Activated T-helper 17 cell treated with anti-CD3 and anti-CD28 coated beads, Interleukin-2, amount 50 U/mL, for 72 hours (primary cell): ENCODE measurements at regions not wholly inside any gene's neighbourhood (a gene's known extent, or its start where the extent isn't known, plus 50 kb on each side); places are given as distances from the start of the nearest gene placed in this dataset.
"Not testable (repeated sequence)": the region's sequence is repeated elsewhere in the genome, so short reads cannot be mapped to it uniquely, and the experiment has no call there.

Source experiments
- ATAC-seq: fragments of 150-1000 bp; cut with Tn5 transposase; replicated peaks from 2 replicates; pipeline ENCODE4 v1.10.0; 2021; ENCODE audit warnings: mild to moderate bottlenecking, moderate library complexity
- H3K27ac Mint-ChIP-seq: one replicate; pipeline ENCODE4 v1.8.0; 2022; ENCODE audit warnings: mixed read lengths
- H3K27me3 Mint-ChIP-seq: one replicate; pipeline ENCODE4 v1.8.0; 2022; ENCODE audit warnings: mixed read lengths
- H3K36me3 Mint-ChIP-seq: one replicate; pipeline ENCODE4 v1.8.0; 2022; ENCODE audit warnings: low read depth, mild to moderate bottlenecking, mixed read lengths
- H3K4me1 Mint-ChIP-seq: one replicate; pipeline ENCODE4 v1.8.0; 2022; ENCODE audit warnings: mixed read lengths
- H3K4me3 Mint-ChIP-seq: one replicate; pipeline ENCODE4 v1.8.0; 2022; ENCODE audit warnings: mild to moderate bottlenecking, mixed read lengths
- H3K9me3 Mint-ChIP-seq: one replicate; pipeline ENCODE4 v1.8.0; 2022; ENCODE audit warnings: mixed read lengths

DNA sequence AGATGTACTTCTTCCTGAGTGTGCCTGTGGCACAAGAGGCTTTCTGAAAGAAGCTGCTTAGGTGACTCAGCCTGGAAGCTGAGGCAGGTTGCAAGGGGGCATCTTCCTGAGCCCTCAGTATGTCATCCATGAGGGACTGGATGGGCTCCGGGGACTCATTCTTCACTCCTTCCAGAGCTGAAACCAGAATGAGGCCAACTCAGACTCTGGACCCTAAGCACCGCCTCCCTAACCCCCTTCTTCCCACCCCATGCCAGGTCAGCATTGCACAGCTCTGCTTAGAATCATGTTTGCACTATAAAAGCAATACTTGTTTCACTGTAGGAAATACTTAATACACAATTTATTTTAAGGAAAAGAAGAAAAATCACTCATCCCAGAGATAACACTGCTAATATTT is 138.3 kb downstream of the KLRB1 start:
- H3K36me3 Mint-ChIP-seq, H3K27ac Mint-ChIP-seq, ATAC-seq, H3K4me3 Mint-ChIP-seq, H3K27me3 Mint-ChIP-seq, H3K9me3 Mint-ChIP-seq: not testable (repeated sequence)
- H3K4me1 Mint-ChIP-seq: peaks cover 10% of the 10 kb centered on the region

DNA sequence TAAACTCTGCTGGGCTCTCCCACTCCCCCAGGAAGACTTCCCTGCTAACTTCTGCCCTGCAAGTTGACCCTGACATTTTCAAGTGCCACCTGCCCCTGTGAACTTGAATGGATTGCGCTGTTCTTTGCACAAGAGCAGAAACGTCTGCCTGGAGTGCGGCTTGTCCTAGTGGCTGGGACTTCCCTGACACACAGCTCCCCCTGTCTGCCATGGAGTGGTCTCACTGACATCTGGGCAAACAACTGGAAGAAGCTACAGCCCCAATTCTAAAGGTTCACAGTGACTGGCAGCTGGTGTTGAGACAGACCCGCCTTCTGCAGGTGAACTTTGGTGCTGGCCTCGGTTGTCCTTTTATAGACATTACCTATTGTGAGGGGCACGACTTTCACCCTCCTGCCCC is 138.7 kb downstream of the KLRB1 start:
- H3K27ac Mint-ChIP-seq, H3K36me3 Mint-ChIP-seq, ATAC-seq, H3K27me3 Mint-ChIP-seq, H3K9me3 Mint-ChIP-seq, H3K4me3 Mint-ChIP-seq: not testable (repeated sequence)
- H3K4me1 Mint-ChIP-seq: peaks cover 10% of the 10 kb centered on the region

DNA sequence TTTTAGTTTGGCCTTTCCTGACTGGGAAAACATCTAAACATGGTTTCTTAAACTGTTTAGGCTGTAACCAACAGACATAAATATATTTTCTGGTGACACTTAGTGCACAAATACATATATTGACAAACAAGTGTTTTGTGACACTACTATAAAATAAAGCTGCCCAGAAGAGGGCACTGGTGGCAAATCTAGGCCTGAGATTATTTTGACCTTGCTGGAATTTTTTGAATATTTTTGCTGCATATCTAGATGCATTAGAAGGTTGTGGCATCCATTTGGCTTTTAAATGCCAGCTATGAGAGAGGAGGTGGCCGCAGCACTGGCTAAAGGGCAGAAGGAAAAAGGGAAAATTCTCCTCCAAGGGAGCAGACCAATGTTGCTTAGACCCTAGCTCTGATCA is 139.6 kb downstream of the KLRB1 start:
- not testable (repeated sequence) for H3K27ac Mint-ChIP-seq, H3K4me3 Mint-ChIP-seq

DNA sequence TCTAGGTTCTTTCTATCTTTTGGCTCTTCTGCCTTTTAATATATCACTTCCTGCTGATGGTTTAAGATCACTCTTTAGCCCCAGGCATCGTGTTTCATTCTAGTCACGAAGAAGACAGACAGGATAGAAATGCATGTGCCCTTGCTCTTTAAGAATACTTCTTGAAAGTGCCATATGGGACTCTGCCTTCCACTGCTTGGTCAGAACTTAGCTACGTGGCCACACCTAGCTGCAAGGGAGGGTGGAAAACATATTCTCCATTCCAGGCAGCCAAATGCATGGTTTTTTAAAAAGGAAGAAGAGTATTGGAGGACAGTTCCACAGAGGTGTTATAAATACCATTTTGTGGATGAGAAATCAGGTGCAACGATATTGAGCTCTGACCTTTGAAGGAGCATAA is 143.3 kb downstream of the KLRB1 start:
- no peaks in the 10 kb centered on the region for H3K4me1 Mint-ChIP-seq
- no peak for ATAC-seq
- H3K9me3 Mint-ChIP-seq: no peaks in the 10 kb centered on the region
- H3K4me3 Mint-ChIP-seq: no peak overlapping the region
- no peaks in the 10 kb centered on the region for H3K36me3 Mint-ChIP-seq
- H3K27ac Mint-ChIP-seq: no peak overlapping the region
- H3K27me3 Mint-ChIP-seq: no peaks in the 10 kb centered on the region

More for the DNA sequence above, 139.6 kb downstream of the KLRB1 start:
- H3K27me3 Mint-ChIP-seq, H3K9me3 Mint-ChIP-seq, H3K36me3 Mint-ChIP-seq, ATAC-seq: not testable (repeated sequence)
- peaks cover 10% of the 10 kb centered on the region for H3K4me1 Mint-ChIP-seq

DNA sequence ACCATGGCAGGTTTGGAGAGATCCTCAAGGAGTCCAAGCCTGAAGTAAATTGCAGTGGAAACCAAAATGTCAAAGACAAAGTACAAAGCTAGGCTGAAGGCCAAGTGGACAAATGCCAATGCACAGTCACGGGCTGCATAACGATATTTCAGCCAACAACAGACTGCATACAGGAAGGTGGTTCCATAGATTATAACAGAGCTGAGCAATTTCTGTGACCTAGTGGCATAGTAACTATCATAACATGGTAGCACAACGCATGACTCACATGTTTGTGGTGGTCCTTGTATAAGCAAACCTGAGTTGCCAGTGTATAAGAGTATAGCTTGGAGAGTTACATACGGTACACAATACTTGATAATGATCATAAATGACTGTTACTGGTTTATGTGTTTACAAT is 152.2 kb downstream of the KLRB1 start:
- ATAC-seq: peak; percentile 53
- H3K36me3 Mint-ChIP-seq, H3K27ac Mint-ChIP-seq, H3K4me1 Mint-ChIP-seq, H3K27me3 Mint-ChIP-seq, H3K9me3 Mint-ChIP-seq, H3K4me3 Mint-ChIP-seq: not testable (repeated sequence)

DNA sequence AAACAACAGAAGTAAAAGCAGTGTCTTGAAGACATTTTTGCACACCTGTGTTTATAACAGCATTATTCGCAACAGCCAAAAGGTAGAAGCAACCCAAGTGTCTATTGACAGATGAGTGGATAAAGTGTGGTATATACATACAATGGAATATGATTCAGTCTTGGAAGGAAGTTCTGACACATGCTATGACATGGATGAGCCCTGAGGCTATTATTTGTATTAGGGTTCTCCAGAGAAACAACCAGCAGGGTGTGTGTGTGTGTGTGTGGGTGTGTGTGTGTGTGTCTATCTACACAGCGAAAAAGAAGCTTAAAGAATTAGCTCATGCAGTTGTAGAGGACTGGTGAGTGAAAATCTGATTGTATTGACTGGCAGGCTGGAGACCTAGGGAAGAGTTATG is 153.7 kb downstream of the KLRB1 start:
- ATAC-seq: peak; percentile 34
- H3K36me3 Mint-ChIP-seq, H3K27me3 Mint-ChIP-seq: not testable (repeated sequence)

DNA sequence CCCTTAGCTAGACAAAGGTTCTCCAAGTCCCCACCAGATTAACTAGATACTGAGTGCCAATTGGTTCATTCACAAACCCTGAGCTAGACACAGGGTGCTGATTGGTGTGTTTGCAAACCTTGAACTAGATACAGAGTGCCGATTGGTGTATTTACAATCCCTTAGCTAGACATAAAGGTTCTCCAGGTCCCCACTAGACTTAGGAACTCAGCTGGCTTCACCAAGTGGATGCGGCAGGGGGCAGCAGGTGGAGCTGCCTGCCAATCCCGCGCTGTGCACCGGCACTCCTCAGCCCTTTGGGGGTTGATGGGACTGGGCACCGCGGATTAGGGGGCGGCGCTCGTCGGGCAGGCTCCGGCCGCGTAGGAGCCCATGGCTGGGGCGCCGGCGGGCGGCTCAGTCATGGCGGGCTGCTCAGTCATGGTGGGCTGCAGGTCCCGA is 157.6 kb downstream of the KLRB1 start:
- not testable (repeated sequence) for ATAC-seq
- peaks cover 15% of the 10 kb centered on the region for H3K4me1 Mint-ChIP-seq

More for the DNA sequence above, 153.7 kb downstream of the KLRB1 start:
- H3K9me3 Mint-ChIP-seq, H3K4me1 Mint-ChIP-seq, H3K27ac Mint-ChIP-seq, H3K4me3 Mint-ChIP-seq: not testable (repeated sequence)

DNA sequence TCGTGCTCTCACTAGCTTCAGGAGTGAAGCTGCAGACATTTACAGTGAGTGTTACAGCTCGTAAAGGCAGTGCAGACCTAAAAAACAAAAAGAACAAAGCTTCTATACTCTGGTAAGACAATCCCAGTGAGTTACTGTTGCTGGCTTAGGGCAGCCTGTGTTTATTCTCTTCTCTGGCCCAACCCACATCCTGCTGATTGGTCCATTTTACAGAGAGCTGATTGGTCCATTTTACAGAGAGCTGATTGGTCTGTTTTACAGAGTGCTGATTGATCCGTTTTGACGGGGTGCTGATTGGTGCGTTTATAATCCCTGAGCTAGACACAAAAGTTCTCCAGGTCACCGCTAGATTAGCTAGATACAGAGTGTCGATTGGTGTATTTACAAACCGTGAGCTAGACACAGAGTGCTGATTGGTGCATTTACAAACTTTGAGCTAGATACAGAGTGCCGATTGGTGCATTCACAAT is 158.0 kb downstream of the KLRB1 start:
- Mint-ChIP-seq H3K27ac (peak overlapping the region; percentile 99), H3K4me3 (peak overlapping the region; percentile 100), H3K4me1 (peaks cover 15% of the 10 kb centered on the region)
- H3K9me3 Mint-ChIP-seq, H3K27me3 Mint-ChIP-seq, ATAC-seq, H3K36me3 Mint-ChIP-seq: not testable (repeated sequence)

More for the DNA sequence above, 157.6 kb downstream of the KLRB1 start:
- H3K36me3 Mint-ChIP-seq, H3K27me3 Mint-ChIP-seq, H3K27ac Mint-ChIP-seq, H3K9me3 Mint-ChIP-seq: not testable (repeated sequence)
- peak overlapping the region; percentile 100 for H3K4me3 Mint-ChIP-seq

DNA sequence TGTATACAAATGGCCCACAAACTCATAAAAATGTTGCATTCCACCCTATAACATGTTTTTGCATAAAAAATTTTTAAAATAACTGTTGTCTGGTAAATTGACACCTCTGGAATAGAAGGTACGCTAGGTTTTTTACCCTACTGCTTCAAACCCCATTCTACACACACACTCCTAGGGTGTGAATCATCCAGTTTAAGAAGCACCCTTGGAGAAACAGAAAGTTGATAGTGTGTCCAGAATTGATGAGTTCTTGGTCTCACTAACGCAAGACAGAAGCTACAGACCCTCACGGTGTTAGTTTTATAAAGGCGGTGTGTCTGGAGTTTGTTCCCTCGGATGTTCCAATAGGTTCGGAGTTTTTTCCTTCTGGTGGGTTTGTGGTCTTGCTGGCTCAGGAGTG is 158.5 kb downstream of the KLRB1 start:
- H3K27me3 Mint-ChIP-seq: no peaks in the 10 kb centered on the region
- H3K9me3 Mint-ChIP-seq: no peaks in the 10 kb centered on the region
- H3K36me3 Mint-ChIP-seq: peaks cover 8% of the 10 kb centered on the region
- ATAC-seq: no peak
- H3K4me3 Mint-ChIP-seq: peak overlapping the region; percentile 100
- peaks cover 15% of the 10 kb centered on the region for H3K4me1 Mint-ChIP-seq
- H3K27ac Mint-ChIP-seq: peak overlapping the region; percentile 99

DNA sequence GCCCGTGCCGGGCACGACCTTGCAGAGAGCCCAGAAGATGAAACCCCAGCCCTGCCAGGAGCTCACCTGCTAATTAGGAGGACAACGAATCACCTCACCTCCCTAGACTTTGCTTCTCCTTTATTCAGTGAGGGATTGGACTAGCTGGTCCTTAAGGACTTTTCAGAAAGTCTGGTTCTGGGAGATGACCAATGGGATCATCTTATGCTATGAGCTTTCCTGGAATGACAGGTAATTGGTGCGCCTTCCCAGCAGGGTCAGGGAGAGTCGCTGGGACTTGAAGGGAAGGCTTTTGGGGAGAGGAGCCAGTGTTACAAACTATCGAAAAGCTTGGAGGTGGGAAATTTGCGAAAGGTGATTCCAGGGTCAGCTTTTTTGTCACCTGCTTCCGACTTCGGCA is 159.1 kb downstream of the KLRB1 start:
- not testable (repeated sequence) for H3K36me3 Mint-ChIP-seq, H3K9me3 Mint-ChIP-seq, H3K27me3 Mint-ChIP-seq, ATAC-seq
- H3K4me1 Mint-ChIP-seq: peaks cover 15% of the 10 kb centered on the region
- H3K4me3 Mint-ChIP-seq: peak overlapping the region; percentile 100
- H3K27ac Mint-ChIP-seq: peak overlapping the region; percentile 99

DNA sequence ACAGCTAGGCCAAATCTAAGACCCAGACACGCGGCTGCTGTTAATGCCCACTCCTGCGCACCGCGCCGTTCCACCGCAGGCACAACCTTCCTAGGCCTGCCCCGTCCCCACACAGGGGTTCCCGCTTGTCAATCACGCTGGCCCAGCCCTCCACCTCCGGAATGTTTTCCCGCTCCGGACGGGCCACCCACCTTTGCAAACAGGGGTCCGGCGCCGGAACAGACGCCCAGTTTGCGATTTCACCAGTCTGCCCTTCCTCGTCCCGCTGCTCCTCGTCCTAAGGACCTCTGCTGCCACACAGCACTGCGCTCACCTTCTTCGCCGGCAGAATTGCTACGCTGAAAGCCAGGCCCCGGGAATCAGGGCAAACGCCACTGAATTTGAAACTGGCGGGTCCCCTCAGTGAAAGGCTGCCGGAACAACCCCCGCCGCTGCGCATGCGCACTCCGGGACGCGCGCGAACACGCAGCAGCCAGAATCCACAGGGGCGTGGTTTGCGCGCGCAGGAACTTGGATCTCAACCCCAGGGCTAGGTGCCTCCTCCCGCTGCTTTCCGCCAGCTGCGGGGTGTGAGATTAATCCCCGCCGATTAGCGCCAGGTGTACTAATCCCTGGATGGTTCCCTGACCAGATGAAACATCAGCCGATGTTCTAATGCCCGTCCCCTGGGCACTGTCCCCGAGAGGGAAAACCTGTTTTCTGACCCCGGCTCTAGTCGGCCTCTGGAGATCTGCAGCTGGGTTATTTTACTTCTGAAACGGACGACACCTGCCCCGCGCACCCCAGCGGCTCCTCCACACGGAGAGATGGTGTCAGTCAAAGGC is 159.7 kb downstream of the KLRB1 start:
- H3K9me3 Mint-ChIP-seq, H3K27me3 Mint-ChIP-seq, H3K36me3 Mint-ChIP-seq: not testable (repeated sequence)
- Mint-ChIP-seq H3K27ac (peak overlapping the region; percentile 99), H3K4me1 (peaks cover 15% of the 10 kb centered on the region), H3K4me3 (peak overlapping the region; percentile 100)
- peak; percentile 88 for ATAC-seq

DNA sequence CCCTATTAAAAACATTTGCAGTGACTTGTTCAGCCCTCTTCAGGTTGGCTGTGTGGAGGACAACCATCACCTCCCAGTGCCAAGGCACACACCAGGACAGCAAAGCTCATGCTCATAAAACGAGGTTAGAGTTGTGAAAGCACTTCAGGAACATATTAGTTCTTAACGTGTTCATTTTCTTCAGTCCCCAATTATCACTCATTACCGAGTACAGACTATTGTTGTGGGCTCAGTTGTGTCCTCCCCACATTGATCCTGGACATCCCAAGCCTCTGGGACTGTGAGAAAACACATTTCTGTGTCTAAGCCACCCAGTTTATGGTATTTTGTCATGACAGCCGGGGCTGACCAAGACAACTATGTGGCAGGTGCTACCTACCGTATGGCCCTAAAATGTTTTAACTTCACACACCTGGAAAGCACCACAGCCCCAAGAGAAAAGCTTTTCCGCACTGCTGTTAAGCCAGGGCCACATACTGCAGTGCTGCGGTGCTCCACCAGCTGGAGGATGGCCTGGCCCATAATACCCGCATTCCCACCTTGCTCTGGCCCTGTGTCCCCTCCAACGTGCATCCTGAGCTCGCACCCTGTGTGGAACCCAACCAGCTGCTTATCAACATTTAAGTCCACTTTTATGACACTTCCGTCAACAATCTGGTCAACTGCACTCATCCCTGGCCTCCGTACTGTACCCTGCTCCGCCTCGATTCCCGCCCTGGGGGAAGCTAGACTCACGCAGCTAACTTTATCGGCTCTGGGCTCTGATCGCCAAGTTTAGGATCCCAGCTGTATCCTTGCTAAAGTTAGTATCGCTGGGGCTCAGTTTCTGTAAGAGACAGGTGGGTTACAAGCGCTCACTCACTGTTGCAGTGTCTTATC is 160.6 kb downstream of the KLRB1 start:
- Mint-ChIP-seq H3K4me3 (peak overlapping the region; percentile 100), H3K27ac (peak overlapping the region; percentile 99), H3K4me1 (peaks cover 15% of the 10 kb centered on the region)
- H3K36me3 Mint-ChIP-seq, H3K27me3 Mint-ChIP-seq, H3K9me3 Mint-ChIP-seq: not testable (repeated sequence)
- ATAC-seq: peak; percentile 37

DNA sequence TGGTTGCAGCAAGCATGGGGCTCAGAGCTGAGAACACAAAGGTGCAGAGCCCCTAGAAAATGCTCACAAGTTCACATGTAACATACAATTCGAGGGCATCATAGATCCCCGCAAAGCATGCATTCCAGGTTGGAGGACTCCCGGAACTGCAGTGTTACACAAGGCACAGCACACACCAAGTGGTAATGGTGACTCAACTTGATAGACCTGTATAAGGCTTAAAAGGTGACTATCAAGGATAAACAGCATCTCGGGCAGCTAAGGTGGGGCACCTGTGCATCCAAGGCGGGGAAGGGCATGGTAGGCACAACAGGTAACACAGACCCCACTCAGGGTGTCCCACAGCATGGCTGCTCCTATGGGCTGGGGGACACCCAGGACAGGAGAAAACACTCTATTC is 167.3 kb downstream of the KLRB1 start:
- H3K4me3 Mint-ChIP-seq, H3K4me1 Mint-ChIP-seq, H3K27ac Mint-ChIP-seq, ATAC-seq, H3K27me3 Mint-ChIP-seq, H3K36me3 Mint-ChIP-seq, H3K9me3 Mint-ChIP-seq: not testable (repeated sequence)

DNA sequence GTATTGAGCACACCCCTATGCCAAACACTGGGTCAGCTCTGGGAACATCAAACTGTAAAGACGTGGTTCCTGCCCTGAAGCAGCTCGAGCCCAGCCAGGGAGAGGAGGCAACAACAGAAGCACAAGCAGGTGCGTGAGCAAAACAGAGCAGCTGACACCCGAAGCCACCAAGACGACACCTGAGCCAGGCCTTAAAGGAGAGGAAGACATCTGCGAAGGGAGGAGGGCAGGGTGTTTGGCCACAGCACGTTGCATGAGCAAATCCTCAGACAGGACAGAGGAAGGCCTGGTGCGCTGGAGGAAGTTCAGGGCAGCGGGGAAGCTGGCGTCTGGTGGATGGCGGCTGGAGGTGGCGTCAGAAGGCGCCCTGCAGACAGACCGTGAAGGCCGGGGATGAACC is 172.0 kb downstream of the KLRB1 start:
- H3K27ac Mint-ChIP-seq, H3K9me3 Mint-ChIP-seq, H3K4me1 Mint-ChIP-seq, H3K4me3 Mint-ChIP-seq, H3K36me3 Mint-ChIP-seq, H3K27me3 Mint-ChIP-seq: not testable (repeated sequence)
- peak; percentile 46 for ATAC-seq

DNA sequence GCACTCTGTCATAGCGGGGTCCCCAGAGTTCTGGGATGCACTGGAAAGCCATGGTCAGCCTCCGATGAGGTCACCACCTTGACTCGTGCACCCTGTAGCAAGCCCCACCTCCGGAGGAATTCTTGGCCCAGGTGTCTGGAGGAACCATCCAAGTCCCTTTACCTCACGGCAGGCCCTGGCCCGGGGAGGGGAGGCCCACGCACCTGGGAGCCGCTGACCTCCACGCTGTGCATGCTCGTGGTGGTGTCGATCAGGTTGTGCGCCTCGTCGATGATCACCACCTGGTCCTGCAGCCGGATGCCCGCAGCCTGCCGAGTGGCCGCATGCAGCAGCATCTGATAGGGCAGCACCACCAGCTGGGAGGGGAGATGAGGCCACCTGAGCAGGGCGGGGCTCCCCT is 177.3 kb downstream of the KLRB1 start:
- H3K27me3 Mint-ChIP-seq, ATAC-seq, H3K4me1 Mint-ChIP-seq, H3K4me3 Mint-ChIP-seq, H3K27ac Mint-ChIP-seq, H3K9me3 Mint-ChIP-seq: not testable (repeated sequence)
- H3K36me3 Mint-ChIP-seq: peaks cover 11% of the 10 kb centered on the region
